Testis (tissue), 2 donors: ENCODE measurements at regions not wholly inside any gene's neighbourhood (a gene's known extent, or its start where the extent isn't known, plus 50 kb on each side); places are given as distances from the start of the nearest gene placed in this dataset.

Experiments
- DNase-seq: peaks from one replicate; pipeline ENCODE4 v3.0.0-alpha.2; 2019
- H3K27ac ChIP-seq, 2 donors: fragments of 200-600 bp; sonication (generic); one replicate each; pipeline ENCODE4 v1.5.1; 2019
- H3K27me3 ChIP-seq: fragments of 200-600 bp; sonication (generic); one replicate; pipeline ENCODE4 v1.5.1; 2019
- H3K36me3 ChIP-seq: fragments of 200-600 bp; sonication (generic); one replicate; pipeline ENCODE4 v1.5.1; 2017; ENCODE audit warnings: low read depth; ENCODE audit errors: missing control alignments
- H3K4me1 ChIP-seq: fragments of 200-600 bp; sonication (generic); one replicate; pipeline ENCODE4 v1.5.1; 2019
- H3K4me3 ChIP-seq, 2 donors: fragments of 200-600 bp; sonication (generic); one replicate each; pipeline ENCODE4 v1.5.1; 2017 to 2019
- H3K9me3 ChIP-seq: fragments of 200-600 bp; sonication (generic); one replicate; pipeline ENCODE4 v1.5.1; 2017
- CTCF ChIP-seq, 3 experiments: fragments of 450-650 bp in 2 of 3; fragments of 200-600 bp in 1 of 3; sonication (generic) in 1 of 3; IDR thresholded peaks; one replicate each; pipeline ENCODE4 v1.5.1; 2016 to 2019; ENCODE audit warnings: antibody characterized with exemption in 3 of 3, mild to moderate bottlenecking in 2 of 3, moderate library complexity in 1 of 3
- POLR2A ChIP-seq: fragments of 450-650 bp; IDR thresholded peaks from one replicate; pipeline ENCODE4 v1.6.1; 2017; ENCODE audit warnings: antibody characterized with exemption, mild to moderate bottlenecking, moderate library complexity
- WGBS, 2 donors: methylation state at CpG; one replicate each; pipeline ENCODE4 v1.1.5; 2018; 5-methylcytosine and 5-hydroxymethylcytosine counted together
- intact Hi-C: fragments of 100-400 bp; cut with DNase I; formaldehyde crosslinking; loops from one replicate; pipeline ENCODE4 v1.15.1; 2023; ENCODE audit warnings: low total_unique reads

- 86 to 92% methylated on average over 1 of the region's 1 CpG for WGBS, 2 donors
- H3K4me3 ChIP-seq = no peak overlapping the region
Measured at GRCh38 chr10:69741252-69741651, 60.5 kb upstream of the COL13A1 start.

GRCh38 chr10:69741671-69742355 is 59.9 kb upstream of the COL13A1 start:
- Histone ChIP-seq H3K4me1 (no peaks in the 10 kb centered on the region), H3K27me3 (no peaks in the 10 kb centered on the region), H3K9me3 (no peaks in the 10 kb centered on the region), H3K27ac (no peak overlapping the region), H3K4me3 (no peak overlapping the region), H3K36me3 (no peaks in the 10 kb centered on the region)
- intact Hi-C loops = no loop called here
- WGBS, 2 donors = 88 to 92% methylated on average over 5 of the region's 5 CpGs
- TF ChIP-seq CTCF (IDR thresholded peaks at IDR 0.05) (no peak), POLR2A (no peak)
- no peak for DNase-seq

More at GRCh38 chr10:69741252-69741651, 60.5 kb upstream of the COL13A1 start:
- intact Hi-C loops = no loop called here
- no peak for DNase-seq
- TF ChIP-seq CTCF (IDR thresholded peaks at IDR 0.05) (no peak), POLR2A (no peak)
- Histone ChIP-seq H3K36me3 (no peaks in the 10 kb centered on the region), H3K27ac (no peak overlapping the region), H3K27me3 (no peaks in the 10 kb centered on the region), H3K9me3 (no peaks in the 10 kb centered on the region), H3K4me1 (no peaks in the 10 kb centered on the region)

- no peaks in the 10 kb centered on the region for H3K27me3 ChIP-seq
- no peaks in the 10 kb centered on the region for H3K4me1 ChIP-seq
- no peak overlapping the region for H3K27ac ChIP-seq
- no peak for DNase-seq
- H3K9me3 ChIP-seq = no peaks in the 10 kb centered on the region
- WGBS, 2 donors = 90 to 95% methylated on average over 1 of the region's 1 CpG
- intact Hi-C loops = no loop called here
- TF ChIP-seq POLR2A (no peak), CTCF (IDR thresholded peaks at IDR 0.05) (no peak)
- no peak overlapping the region for H3K4me3 ChIP-seq
- no peaks in the 10 kb centered on the region for H3K36me3 ChIP-seq
Measured at GRCh38 chr10:69742356-69742695, 59.4 kb upstream of the COL13A1 start.

GRCh38 chr10:69742928-69743602 is 58.6 kb upstream of the COL13A1 start:
- H3K9me3 ChIP-seq = no peaks in the 10 kb centered on the region
- no peaks in the 10 kb centered on the region for H3K36me3 ChIP-seq
- WGBS, 2 donors = 60 to 73% methylated on average over 5 to 6 of the region's 6 CpGs
- no peaks in the 10 kb centered on the region for H3K4me1 ChIP-seq
- intact Hi-C loops = no loop called here
- no peaks in the 10 kb centered on the region for H3K27me3 ChIP-seq
- no peak overlapping the region for H3K27ac ChIP-seq
- peak in 2 of 3 experiments; percentile 31 to 36 for TF ChIP-seq CTCF (IDR thresholded peaks at IDR 0.05)
- TF ChIP-seq POLR2A = no peak
- DNase-seq = peak; percentile 75
- H3K4me3 ChIP-seq = no peak overlapping the region

GRCh38 chr10:69744971-69745370 is 56.7 kb upstream of the COL13A1 start:
- Histone ChIP-seq H3K4me1 (no peaks in the 10 kb centered on the region), H3K27ac (no peak overlapping the region), H3K4me3 (no peak overlapping the region), H3K27me3 (no peaks in the 10 kb centered on the region), H3K9me3 (no peaks in the 10 kb centered on the region), H3K36me3 (no peaks in the 10 kb centered on the region)
- DNase-seq = no peak
- TF ChIP-seq CTCF (IDR thresholded peaks at IDR 0.05) = no peak
- TF ChIP-seq POLR2A = no peak
- 85 to 94% methylated on average over 4 of the region's 4 CpGs for WGBS, 2 donors
- intact Hi-C loops = no loop called here
